Right lobe of liver (tissue), 6 donors: ENCODE measurements at regions not wholly inside any gene's neighbourhood (a gene's known extent, or its start where the extent isn't known, plus 50 kb on each side); places are given as distances from the start of the nearest gene placed in this dataset.

Experiments used
- ATAC-seq, 4 donors: fragments of 200-7000 bp; cut with Tn5 transposase; one replicate each; pipeline ENCODE4 v1.9.1; 2020; ENCODE audit warnings: mild to moderate bottlenecking in 4 of 4, moderate library complexity in 4 of 4
- DNase-seq, 3 donors: peaks; one replicate each; pipeline ENCODE4 v3.0.0-alpha.2; 2020
- H3K27ac ChIP-seq, 3 donors: fragments of 200-600 bp; one replicate each; pipeline ENCODE4 v1.8.0; 2022
- H3K27me3 ChIP-seq, 2 donors: fragments of 200-600 bp; one replicate each; pipeline ENCODE4 v1.8.0; 2022
- H3K36me3 ChIP-seq, 4 donors: fragments of 200-600 bp; sonication (generic) in 1 of 4; one replicate each; pipeline versions ENCODE4 v1.5.1 to v1.8.0; 2017 to 2022; ENCODE audit warnings: control low read depth in 1 of 4
- H3K4me1 ChIP-seq, 4 donors: fragments of 200-600 bp; sonication (generic) in 1 of 4; one replicate each; pipeline versions ENCODE4 v1.5.1 to v1.8.0; 2017 to 2022; ENCODE audit warnings: control low read depth in 1 of 4
- H3K4me3 ChIP-seq, 3 donors: fragments of 200-600 bp; one replicate each; pipeline ENCODE4 v1.8.0; 2022
- H3K9me3 ChIP-seq, 4 donors: fragments of 200-600 bp; sonication (generic) in 1 of 4; one replicate each; pipeline versions ENCODE4 v1.5.1 to v1.8.0; 2017 to 2022; ENCODE audit warnings: control low read depth in 1 of 4
- POLR2A ChIP-seq: fragments of 450-650 bp; IDR thresholded peaks from one replicate; pipeline ENCODE4 v1.6.1; 2017; ENCODE audit warnings: antibody characterized with exemption, mild to moderate bottlenecking
- WGBS: methylation state at CpG from one replicate; pipeline ENCODE4 v1.1.6; 2018; ENCODE audit warnings: low coverage, low lambda C conversion rate; ENCODE audit not compliant: insufficient coverage; ENCODE audit errors: missing lambda C conversion rate; 5-methylcytosine and 5-hydroxymethylcytosine counted together
- intact Hi-C, 2 donors: fragments of 100-400 bp; cut with DNase I; formaldehyde crosslinking; loops; one replicate each; pipeline versions ENCODE4 v1.11.2 to v1.14.1; 2022
- TF ChIP-seq, protein P1 (sequence below), 4 donors: fragments of 200-600 bp in 3 of 4; fragments of 450-650 bp in 1 of 4; IDR thresholded peaks; one replicate each; pipeline versions ENCODE4 v1.5.1 to v1.8.0; 2016 to 2022; ENCODE audit warnings: antibody characterized with exemption in 4 of 4, mild to moderate bottlenecking in 2 of 4
- donor health status: DM: no; HTN: yes; CAD: no.
- donor health status: DM: no; HTN: no; CAD: no.
- donor health status: DM: no; HTN: no; CAD: no.
- donor health status: DM: no; HTN: yes; CAD: no.
- donor health status: DM: no; HTN: yes; CAD: no.

DNA sequence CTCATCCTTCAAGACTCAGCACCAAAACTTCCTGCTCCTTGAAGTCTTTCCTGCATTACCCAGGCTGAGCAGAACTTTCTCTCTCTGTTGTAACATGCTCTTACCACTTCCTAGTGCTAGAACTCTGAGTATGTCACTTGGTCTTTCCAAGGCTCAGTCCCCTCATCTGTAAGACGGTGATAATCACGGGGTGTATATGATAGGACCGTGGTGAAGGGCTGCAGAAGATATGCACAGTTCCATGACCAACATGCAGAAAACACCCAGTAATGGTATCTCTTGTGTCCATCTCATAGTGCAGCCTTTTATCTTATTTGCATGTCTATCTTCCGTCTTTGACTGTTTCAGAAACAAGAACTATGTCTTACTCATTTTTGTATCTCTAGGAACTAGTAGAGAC, 154.5 kb downstream of the ZNF621 start:
- 82% methylated on average over 4 of the region's 4 CpGs for WGBS
- Histone ChIP-seq H3K36me3 (no peaks in the 10 kb centered on the region), H3K9me3 (no peaks in the 10 kb centered on the region), H3K4me3 (no peak overlapping the region), H3K4me1 (no peaks in the 10 kb centered on the region), H3K27me3 (no peaks in the 10 kb centered on the region), H3K27ac (no peak overlapping the region)
- intact Hi-C loops = no loop called here
- TF ChIP-seq, protein P1, sequence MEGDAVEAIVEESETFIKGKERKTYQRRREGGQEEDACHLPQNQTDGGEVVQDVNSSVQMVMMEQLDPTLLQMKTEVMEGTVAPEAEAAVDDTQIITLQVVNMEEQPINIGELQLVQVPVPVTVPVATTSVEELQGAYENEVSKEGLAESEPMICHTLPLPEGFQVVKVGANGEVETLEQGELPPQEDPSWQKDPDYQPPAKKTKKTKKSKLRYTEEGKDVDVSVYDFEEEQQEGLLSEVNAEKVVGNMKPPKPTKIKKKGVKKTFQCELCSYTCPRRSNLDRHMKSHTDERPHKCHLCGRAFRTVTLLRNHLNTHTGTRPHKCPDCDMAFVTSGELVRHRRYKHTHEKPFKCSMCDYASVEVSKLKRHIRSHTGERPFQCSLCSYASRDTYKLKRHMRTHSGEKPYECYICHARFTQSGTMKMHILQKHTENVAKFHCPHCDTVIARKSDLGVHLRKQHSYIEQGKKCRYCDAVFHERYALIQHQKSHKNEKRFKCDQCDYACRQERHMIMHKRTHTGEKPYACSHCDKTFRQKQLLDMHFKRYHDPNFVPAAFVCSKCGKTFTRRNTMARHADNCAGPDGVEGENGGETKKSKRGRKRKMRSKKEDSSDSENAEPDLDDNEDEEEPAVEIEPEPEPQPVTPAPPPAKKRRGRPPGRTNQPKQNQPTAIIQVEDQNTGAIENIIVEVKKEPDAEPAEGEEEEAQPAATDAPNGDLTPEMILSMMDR (IDR thresholded peaks at IDR 0.05) = no peak
- no peak for TF ChIP-seq POLR2A
- DNase-seq = no peak
- ATAC-seq = no peak

DNA sequence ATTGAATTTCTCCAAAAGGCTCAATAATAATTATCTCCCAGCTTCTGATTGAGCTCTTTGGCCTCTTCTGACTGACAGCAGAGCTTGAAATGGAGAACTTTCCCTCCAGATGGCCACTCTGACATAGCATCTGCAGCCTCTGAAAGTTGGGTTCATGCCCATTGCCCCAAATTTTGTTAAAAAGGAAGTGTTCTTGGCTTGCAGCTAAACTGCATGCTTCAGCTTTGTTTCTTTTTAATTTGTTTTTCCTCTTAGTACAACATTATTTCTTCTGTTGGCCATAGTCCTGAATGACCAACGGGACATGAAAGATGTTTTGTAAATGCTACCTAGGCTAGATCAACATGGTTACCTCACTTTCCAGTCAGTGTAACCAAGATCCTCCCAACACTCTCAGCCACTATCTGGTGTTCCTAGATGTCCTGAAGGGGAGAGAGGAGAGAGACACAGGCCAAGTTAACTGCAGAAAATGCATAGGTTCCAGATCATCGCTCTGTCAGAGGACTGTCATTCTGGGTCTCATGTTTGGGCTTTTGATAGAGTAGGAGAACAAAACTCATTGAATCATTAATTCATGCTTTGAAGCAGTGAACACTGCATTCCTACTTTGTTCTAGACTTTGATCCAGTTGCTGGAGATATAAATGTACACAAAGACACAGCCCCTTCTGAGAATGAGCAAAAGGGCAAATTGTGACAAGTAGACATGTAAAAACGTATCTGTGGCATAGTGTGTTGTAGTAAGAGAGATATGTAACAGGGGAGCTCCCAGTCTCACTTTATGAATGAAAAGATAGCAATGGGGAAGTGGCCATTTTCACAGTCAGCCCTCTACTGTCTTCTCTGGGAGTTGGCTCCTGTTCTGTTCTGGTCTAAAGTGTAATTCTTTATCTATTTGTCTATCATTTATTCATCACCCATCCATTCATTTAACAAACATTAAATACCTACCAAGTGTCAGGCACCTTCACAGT, 156.2 kb downstream of the ZNF621 start:
- Histone ChIP-seq H3K9me3 (no peaks in the 10 kb centered on the region), H3K4me1 (no peaks in the 10 kb centered on the region), H3K27me3 (no peaks in the 10 kb centered on the region), H3K4me3 (no peak overlapping the region), H3K36me3 (no peaks in the 10 kb centered on the region), H3K27ac (no peak overlapping the region)
- TF ChIP-seq, protein P1 (IDR thresholded peaks at IDR 0.05) = no peak
- no peak for TF ChIP-seq POLR2A
- DNase-seq (no peak), ATAC-seq (no peak)
- intact Hi-C loops = no loop called here
- 53% methylated on average over 3 of the region's 3 CpGs for WGBS

DNA sequence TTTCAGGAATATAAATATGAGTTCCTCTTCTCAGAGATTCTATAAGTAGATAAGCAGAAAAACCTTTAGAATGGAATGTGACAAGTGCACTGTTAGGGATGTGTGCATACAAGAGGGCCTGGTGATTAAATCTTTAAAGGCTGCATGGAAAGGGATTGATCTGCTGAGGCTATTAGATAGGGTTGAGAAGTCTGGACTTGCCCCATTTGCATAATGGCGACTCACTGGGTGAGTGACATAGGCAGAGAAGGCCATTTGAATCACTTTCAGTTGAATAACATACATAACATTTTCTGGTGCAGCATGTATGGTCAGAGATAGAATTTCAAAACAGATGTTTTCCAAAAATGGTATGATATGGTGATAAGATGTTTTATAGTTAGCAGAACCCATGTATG, 156.9 kb downstream of the ZNF621 start:
- no peak overlapping the region for H3K4me3 ChIP-seq
- ATAC-seq (no peak), DNase-seq (no peak)
- intact Hi-C loops = no loop called here
- H3K27ac ChIP-seq = no peak overlapping the region
- TF ChIP-seq, protein P1 (IDR thresholded peaks at IDR 0.05) = no peak
- no peak for TF ChIP-seq POLR2A
- H3K4me1 ChIP-seq = no peaks in the 10 kb centered on the region
- no peaks in the 10 kb centered on the region for H3K27me3 ChIP-seq
- H3K9me3 ChIP-seq = no peaks in the 10 kb centered on the region
- WGBS = 91% methylated on average over 1 of the region's 1 CpG
- no peaks in the 10 kb centered on the region for H3K36me3 ChIP-seq

DNA sequence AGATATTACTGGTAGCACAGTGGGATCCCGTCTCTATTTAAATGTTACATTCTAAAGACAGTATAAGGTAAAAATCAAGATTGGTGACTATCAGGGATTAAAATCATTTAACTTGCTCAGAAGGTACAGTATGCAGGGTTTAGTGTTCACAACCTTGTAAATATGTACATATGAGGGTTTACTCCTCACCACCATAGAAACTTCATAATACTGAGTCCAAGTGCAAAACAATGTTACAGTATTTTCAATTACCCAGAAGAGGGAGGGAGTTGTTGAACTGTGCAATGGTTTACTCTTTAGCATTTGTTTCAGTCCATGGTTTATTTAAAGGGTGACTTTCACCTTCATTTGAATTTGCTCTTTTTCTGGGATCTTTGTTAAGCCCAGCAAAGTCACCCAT, 165.1 kb downstream of the ZNF621 start:
- ATAC-seq (no peak), DNase-seq (no peak)
- 88% methylated on average over 1 of the region's 1 CpG for WGBS
- intact Hi-C loops = no loop called here
- Histone ChIP-seq H3K27ac (no peak overlapping the region), H3K4me3 (no peak overlapping the region), H3K27me3 (no peaks in the 10 kb centered on the region), H3K36me3 (no peaks in the 10 kb centered on the region), H3K4me1 (peaks cover 0 to 25% (median 3%) of the 10 kb centered on the region in 4 donors), H3K9me3 (no peaks in the 10 kb centered on the region)
- TF ChIP-seq, protein P1 (IDR thresholded peaks at IDR 0.05) = no peak
- no peak for TF ChIP-seq POLR2A
